ENCODE measurements at regions not wholly inside any gene's neighbourhood (a gene's known extent, or its start where the extent isn't known, plus 50 kb on each side); places are given as distances from the start of the nearest gene placed in this dataset.

- no TSS peak for BruUV-seq (replicated peaks)
- peaks cover 15% of the 10 kb centered on the region for H3K4me1 ChIP-seq (ENCODE audit: control insufficient read depth, insufficient read depth, low read length)
- 40% methylated on average over 1 of the region's 1 CpG; no CpG with 5 or more reads in 1 of the 2 experiments for WGBS, 2 experiments (ENCODE audit: extremely low coverage in 2 of 2, insufficient read length in 1 of 2)
- peaks cover 9% of the 10 kb centered on the region; the same call in 1 of the 2 replicates for H3K9me1 ChIP-seq (ENCODE audit: insufficient read depth, low read length)
- peak overlapping the region; percentile 57; the same call in 2 of the 3 replicates for H2BK15ac ChIP-seq (ENCODE audit: low read depth, low read length)
- H4K5ac ChIP-seq (ENCODE audit: low read depth, low read length), result peak overlapping the region; percentile 91
- no peaks in the 10 kb centered on the region for H3K79me1 ChIP-seq (ENCODE audit: low read depth in 1 of 2, low read length in 2 of 2)
- no peak for TF ChIP-seq RAD21 (IDR thresholded peaks at IDR 0.05; ENCODE audit: low read length)
- TF ChIP-seq, protein P1, sequence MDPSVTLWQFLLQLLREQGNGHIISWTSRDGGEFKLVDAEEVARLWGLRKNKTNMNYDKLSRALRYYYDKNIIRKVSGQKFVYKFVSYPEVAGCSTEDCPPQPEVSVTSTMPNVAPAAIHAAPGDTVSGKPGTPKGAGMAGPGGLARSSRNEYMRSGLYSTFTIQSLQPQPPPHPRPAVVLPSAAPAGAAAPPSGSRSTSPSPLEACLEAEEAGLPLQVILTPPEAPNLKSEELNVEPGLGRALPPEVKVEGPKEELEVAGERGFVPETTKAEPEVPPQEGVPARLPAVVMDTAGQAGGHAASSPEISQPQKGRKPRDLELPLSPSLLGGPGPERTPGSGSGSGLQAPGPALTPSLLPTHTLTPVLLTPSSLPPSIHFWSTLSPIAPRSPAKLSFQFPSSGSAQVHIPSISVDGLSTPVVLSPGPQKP (IDR thresholded peaks at IDR 0.05; ENCODE audit: borderline replicate concordance, low read depth, low read length), result no peak
- no peak overlapping the region for H3K56ac ChIP-seq (ENCODE audit: extremely low read depth, insufficient read depth, low read length)
- ATAC-seq (ENCODE audit: low read depth) (no peak), DNase-seq (no peak)
- H2AK5ac ChIP-seq (ENCODE audit: low read depth, low read length), result peak overlapping the region; percentile 73; the same call in 1 of the 2 replicates
- in situ Hi-C loops (cut with MboI; ENCODE audit: low sequenced_read_pairs), result no loop called here
- H4K8ac ChIP-seq (ENCODE audit: low read depth in 2 of 2, low read length in 2 of 2), result peak overlapping the region; percentile 62 to 66; a peak in 1 of 4 replicates
- CTCF ChIA-PET, result no interaction called here
- H3K9ac ChIP-seq (ENCODE audit: low read depth, low read length), result no peak overlapping the region
- H2BK20ac ChIP-seq (ENCODE audit: low read depth, low read length), result peak overlapping the region; percentile 57
- no peaks in the 10 kb centered on the region for H3K27me3 ChIP-seq (ENCODE audit: control insufficient read depth, insufficient read depth, low read length)
- POLR2A ChIA-PET (ENCODE audit: unreplicated experiment), result no interaction called here
- peak overlapping the region; percentile 76 for H3K14ac ChIP-seq (replicated peaks; ENCODE audit: low read depth, low read length)
- H3K4me3 ChIP-seq (ENCODE audit: insufficient read depth, low read depth, low read length), result no peak overlapping the region
- peak overlapping the region; percentile 96 for H3K18ac ChIP-seq (ENCODE audit: low read depth, low read length)
- dilution Hi-C loops (cut with HindIII; ENCODE audit: low sequenced_read_pairs, unreplicated experiment), result no loop called here
- no peaks in the 10 kb centered on the region; the same call in 1 of the 2 replicates for H3K36me3 ChIP-seq (ENCODE audit: control insufficient read depth, insufficient read depth, low read length)
- peak overlapping the region; percentile 80 for H3K4ac ChIP-seq (ENCODE audit: low read depth, low read length)
- H3K4me2 ChIP-seq (ENCODE audit: low read depth, low read length), result no peak overlapping the region
- no peak overlapping the region for H2BK5ac ChIP-seq (ENCODE audit: low read depth, low read length, poor library complexity, severe bottlenecking)
- peaks cover 9% of the 10 kb centered on the region for H3K9me3 ChIP-seq (ENCODE audit: control insufficient read depth, insufficient read depth, low read length)
- no peaks in the 10 kb centered on the region for H4K20me1 ChIP-seq (ENCODE audit: insufficient read depth, low read length)
- H4K91ac ChIP-seq (ENCODE audit: insufficient read depth, low read depth, low read length), result 0 out of 2 replicates have a peak overlapping the region, but pooled peaks have one; percentile 10
- H3K27ac ChIP-seq (ENCODE audit: insufficient read depth, low read length), result peak overlapping the region; percentile 59; the same call in 1 of the 2 replicates
- H3K23ac ChIP-seq (ENCODE audit: low read depth, low read length), result peak overlapping the region; percentile 8; the same call in 1 of the 2 replicates
- no peak overlapping the region for H2AFZ ChIP-seq (replicated peaks; ENCODE audit: low read length, poor library complexity)
- peak overlapping the region; percentile 62; the same call in 1 of the 2 replicates for H2BK120ac ChIP-seq (ENCODE audit: low read depth, low read length)
- intact Hi-C loops (cut with micrococcal nuclease), result no loop called here
- no peak overlapping the region for H2AK9ac ChIP-seq (replicated peaks; ENCODE audit: low read depth, low read length, poor library complexity)
Measured at GRCh38 chr5:120140501-120140900, 323.6 kb upstream of the PRR16 start.
